ENCODE measurements at regions not wholly inside any gene's neighbourhood (a gene's known extent, or its start where the extent isn't known, plus 50 kb on each side); places are given as distances from the start of the nearest gene placed in this dataset.

- Histone ChIP-seq H3K27ac (no peak overlapping the region), H3K4me3 (ENCODE audit: low read depth, low read length) (no peak overlapping the region), H3K27me3 (ENCODE audit: insufficient read depth, low read depth, severe bottlenecking) (no peaks in the 10 kb centered on the region), H3K36me3 (no peaks in the 10 kb centered on the region), H3K9me3 (ENCODE audit: severe bottlenecking) (no peaks in the 10 kb centered on the region)
- no peak for DNase-seq
- no peak for TF ChIP-seq CTCF (IDR thresholded peaks at IDR 0.05; ENCODE audit: low read depth, low read length)
These were observed 193.2 kb upstream of the VGLL2 start for GRCh38 chr6:117072134-117072533.

DNA sequence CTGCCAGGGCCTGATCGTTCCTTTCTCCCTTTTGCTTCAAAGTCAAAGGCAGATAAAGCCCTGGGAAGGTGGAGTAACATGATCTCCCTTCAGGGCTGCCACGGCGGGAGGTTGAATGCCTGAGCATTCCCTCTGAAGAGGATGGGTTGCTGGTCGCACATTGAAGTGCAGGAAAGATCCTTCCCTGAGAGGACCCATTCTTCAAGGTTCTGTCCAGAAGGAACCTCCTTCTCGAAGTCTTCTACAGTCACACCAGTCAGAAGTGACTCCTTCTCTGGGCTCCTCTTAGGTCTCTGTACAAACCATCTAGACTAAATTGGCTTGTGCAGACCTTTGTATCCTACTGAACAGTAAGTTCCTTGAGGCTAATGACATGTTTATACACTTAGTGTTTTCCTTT, 192.6 kb upstream of the VGLL2 start:
- H3K27me3 ChIP-seq (ENCODE audit: insufficient read depth, low read depth, severe bottlenecking): no peaks in the 10 kb centered on the region
- no peaks in the 10 kb centered on the region for H3K9me3 ChIP-seq (ENCODE audit: severe bottlenecking)
- H3K27ac ChIP-seq: no peak overlapping the region
- no peak overlapping the region for H3K4me3 ChIP-seq (ENCODE audit: low read depth, low read length)
- H3K36me3 ChIP-seq: no peaks in the 10 kb centered on the region
- DNase-seq: no peak
- no peak for TF ChIP-seq CTCF (IDR thresholded peaks at IDR 0.05; ENCODE audit: low read depth, low read length)

GRCh38 chr6:117074672-117075071, 190.7 kb upstream of the VGLL2 start:
- TF ChIP-seq CTCF (IDR thresholded peaks at IDR 0.05; ENCODE audit: low read depth, low read length): no peak
- Histone ChIP-seq H3K9me3 (ENCODE audit: severe bottlenecking) (no peaks in the 10 kb centered on the region), H3K27ac (no peak overlapping the region), H3K27me3 (ENCODE audit: insufficient read depth, low read depth, severe bottlenecking) (no peaks in the 10 kb centered on the region), H3K36me3 (no peaks in the 10 kb centered on the region), H3K4me3 (ENCODE audit: low read depth, low read length) (no peak overlapping the region)
- DNase-seq: no peak

DNA sequence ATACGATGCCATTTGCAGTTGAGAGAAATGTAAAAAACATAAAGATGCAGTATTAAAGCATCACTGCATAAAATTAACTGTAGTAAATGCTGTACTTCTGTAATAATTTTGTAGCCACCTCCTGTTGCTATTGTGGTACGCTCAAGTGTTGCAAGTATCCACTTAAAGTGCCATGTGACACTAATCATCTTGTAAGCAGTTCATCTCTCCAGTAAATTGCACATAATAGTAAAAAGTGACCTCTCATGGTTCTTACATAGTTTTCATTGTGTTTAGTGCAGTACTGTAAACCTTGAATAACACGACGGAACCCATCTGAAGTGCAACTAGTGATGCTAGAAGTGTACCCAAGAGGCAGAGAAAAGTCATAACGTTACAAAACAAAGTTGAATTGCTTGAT, 190.1 kb upstream of the VGLL2 start:
- TF ChIP-seq CTCF (IDR thresholded peaks at IDR 0.05; ENCODE audit: low read depth, low read length): no peak
- Histone ChIP-seq H3K36me3 (no peaks in the 10 kb centered on the region), H3K27me3 (ENCODE audit: insufficient read depth, low read depth, severe bottlenecking) (no peaks in the 10 kb centered on the region), H3K27ac (no peak overlapping the region), H3K4me3 (ENCODE audit: low read depth, low read length) (no peak overlapping the region), H3K9me3 (ENCODE audit: severe bottlenecking) (no peaks in the 10 kb centered on the region)
- DNase-seq: no peak

GRCh38 chr6:117076076-117076475, 189.3 kb upstream of the VGLL2 start:
- Histone ChIP-seq H3K36me3 (no peaks in the 10 kb centered on the region), H3K27ac (no peak overlapping the region), H3K9me3 (ENCODE audit: severe bottlenecking) (no peaks in the 10 kb centered on the region), H3K4me3 (ENCODE audit: low read depth, low read length) (no peak overlapping the region), H3K27me3 (ENCODE audit: insufficient read depth, low read depth, severe bottlenecking) (no peaks in the 10 kb centered on the region)
- TF ChIP-seq CTCF (IDR thresholded peaks at IDR 0.05; ENCODE audit: low read depth, low read length): no peak
- no peak for DNase-seq

DNA sequence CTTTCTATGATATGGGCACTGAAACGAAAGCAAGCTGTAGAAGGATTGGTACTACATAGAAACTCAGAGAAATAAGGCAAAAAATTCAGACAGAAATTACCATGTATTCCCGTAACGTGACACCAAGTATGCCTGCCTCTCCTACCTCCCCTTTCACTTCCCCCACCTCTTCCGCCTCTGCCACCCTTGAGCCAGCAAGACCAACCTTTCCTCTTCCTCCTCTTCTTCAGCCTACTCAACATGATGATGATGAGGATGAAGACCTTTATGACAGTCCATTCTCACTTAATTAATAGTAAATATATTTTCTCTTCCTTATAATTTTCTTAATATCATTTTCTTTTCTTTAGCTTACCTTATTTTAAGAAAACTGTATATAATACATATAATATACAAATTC, 188.1 kb upstream of the VGLL2 start:
- H3K27ac ChIP-seq: no peak overlapping the region
- H3K4me3 ChIP-seq (ENCODE audit: low read depth, low read length): no peak overlapping the region
- DNase-seq: no peak
- TF ChIP-seq CTCF (IDR thresholded peaks at IDR 0.05; ENCODE audit: low read depth, low read length): no peak
- no peaks in the 10 kb centered on the region for H3K27me3 ChIP-seq (ENCODE audit: insufficient read depth, low read depth, severe bottlenecking)
- H3K36me3 ChIP-seq: no peaks in the 10 kb centered on the region
- H3K9me3 ChIP-seq (ENCODE audit: severe bottlenecking): no peaks in the 10 kb centered on the region
